Endothelial cell (in vitro differentiated cells): ENCODE measurements at regions not wholly inside any gene's neighbourhood (a gene's known extent, or its start where the extent isn't known, plus 50 kb on each side); places are given as distances from the start of the nearest gene placed in this dataset.

Source experiments
- DNase-seq: peaks from one replicate; pipeline ENCODE4 v3.0.0; 2021; ENCODE audit warnings: low spot score
- H3K27ac Mint-ChIP-seq: one replicate; pipeline ENCODE4 v1.8.0; 2021; ENCODE audit warnings: mixed read lengths, inconsistent platforms; ENCODE audit not compliant: unreplicated experiment
- H3K27me3 Mint-ChIP-seq: one replicate; pipeline ENCODE4 v1.8.0; 2021; ENCODE audit warnings: mild to moderate bottlenecking, moderate library complexity, mixed read lengths, inconsistent platforms; ENCODE audit not compliant: unreplicated experiment
- H3K36me3 Mint-ChIP-seq: one replicate; pipeline ENCODE4 v1.8.0; 2021; ENCODE audit warnings: mild to moderate bottlenecking, low read depth, mixed read lengths, inconsistent platforms; ENCODE audit not compliant: unreplicated experiment
- H3K4me1 Mint-ChIP-seq: one replicate; pipeline ENCODE4 v1.8.0; 2021; ENCODE audit warnings: mild to moderate bottlenecking, mixed read lengths, inconsistent platforms; ENCODE audit not compliant: unreplicated experiment
- H3K4me3 Mint-ChIP-seq: one replicate; pipeline ENCODE4 v1.8.0; 2021; ENCODE audit warnings: mild to moderate bottlenecking, mixed read lengths, inconsistent platforms; ENCODE audit not compliant: unreplicated experiment
- H3K9me3 Mint-ChIP-seq: one replicate; pipeline ENCODE4 v1.8.0; 2021; ENCODE audit warnings: mixed read lengths, inconsistent platforms; ENCODE audit not compliant: unreplicated experiment
- CTCF ChIP-seq: fragments of 200-600 bp; sonication (generic); IDR thresholded peaks from one replicate; pipeline ENCODE4 v1.5.0; 2021; ENCODE audit warnings: antibody characterized with exemption; ENCODE audit not compliant: unreplicated experiment

- no peaks in the 10 kb centered on the region for H3K9me3 Mint-ChIP-seq
- H3K27me3 Mint-ChIP-seq, result peaks cover 5% of the 10 kb centered on the region
- no peak overlapping the region for H3K4me3 Mint-ChIP-seq
- no peak for DNase-seq
- H3K27ac Mint-ChIP-seq, result no peak overlapping the region
- TF ChIP-seq CTCF, result no peak
- peaks cover 10% of the 10 kb centered on the region for H3K4me1 Mint-ChIP-seq
- no peaks in the 10 kb centered on the region for H3K36me3 Mint-ChIP-seq
Observed at GRCh38 chr5:57041570-57041969, 89.6 kb upstream of the MIER3 start.

- Mint-ChIP-seq H3K36me3 (no peaks in the 10 kb centered on the region), H3K9me3 (no peaks in the 10 kb centered on the region)
Observed at GRCh38 chr5:57042524-57042931, 90.6 kb upstream of the MIER3 start.

GRCh38 chr5:57054135-57054534, 102.2 kb upstream of the MIER3 start:
- Mint-ChIP-seq H3K9me3 (no peaks in the 10 kb centered on the region), H3K36me3 (no peaks in the 10 kb centered on the region), H3K27me3 (no peaks in the 10 kb centered on the region), H3K27ac (no peak overlapping the region), H3K4me3 (no peak overlapping the region), H3K4me1 (no peaks in the 10 kb centered on the region)
- no peak for DNase-seq
- no peak for TF ChIP-seq CTCF

More at GRCh38 chr5:57042524-57042931, 90.6 kb upstream of the MIER3 start:
- peaks cover 9% of the 10 kb centered on the region for H3K4me1 Mint-ChIP-seq
- H3K27ac Mint-ChIP-seq, result peak overlapping the region; percentile 38
- peaks cover 5% of the 10 kb centered on the region for H3K27me3 Mint-ChIP-seq
- no peak overlapping the region for H3K4me3 Mint-ChIP-seq
- TF ChIP-seq CTCF, result no peak
- DNase-seq, result no peak

- no peak overlapping the region for H3K27ac Mint-ChIP-seq
- no peaks in the 10 kb centered on the region for H3K36me3 Mint-ChIP-seq
- H3K4me1 Mint-ChIP-seq, result no peaks in the 10 kb centered on the region
- TF ChIP-seq CTCF, result no peak
- H3K9me3 Mint-ChIP-seq, result no peaks in the 10 kb centered on the region
- no peak for DNase-seq
- H3K27me3 Mint-ChIP-seq, result no peaks in the 10 kb centered on the region
- no peak overlapping the region for H3K4me3 Mint-ChIP-seq
Observed at GRCh38 chr5:57054671-57055070, 102.7 kb upstream of the MIER3 start.

GRCh38 chr5:57055731-57056130, 103.8 kb upstream of the MIER3 start:
- H3K4me1 Mint-ChIP-seq, result no peaks in the 10 kb centered on the region
- H3K27me3 Mint-ChIP-seq, result no peaks in the 10 kb centered on the region
- no peak overlapping the region for H3K4me3 Mint-ChIP-seq
- H3K36me3 Mint-ChIP-seq, result no peaks in the 10 kb centered on the region
- no peaks in the 10 kb centered on the region for H3K9me3 Mint-ChIP-seq
- TF ChIP-seq CTCF, result no peak
- H3K27ac Mint-ChIP-seq, result no peak overlapping the region
- no peak for DNase-seq
